ENCODE measurements at regions not wholly inside any gene's neighbourhood (a gene's known extent, or its start where the extent isn't known, plus 50 kb on each side); places are given as distances from the start of the nearest gene placed in this dataset.

DNA sequence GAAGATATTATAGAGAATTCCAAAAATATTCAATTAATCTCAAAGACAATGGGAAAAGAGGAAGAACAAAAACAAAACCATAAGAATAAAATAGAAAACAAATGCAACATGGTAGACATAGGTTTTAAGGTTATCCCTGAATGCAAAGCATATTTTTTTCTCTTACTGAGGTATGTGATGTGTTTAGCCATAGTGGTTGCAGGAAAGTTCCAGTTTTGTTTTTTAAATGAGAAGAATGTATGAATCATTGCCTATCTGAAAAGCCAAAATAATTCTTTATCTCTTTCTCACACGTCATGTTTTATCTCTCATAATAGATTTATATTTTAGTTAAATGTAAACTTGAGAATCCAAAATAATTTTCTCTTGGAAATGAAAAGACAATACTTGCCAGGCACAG lies 2591.7 kb upstream of the PCDH20 start:
- DNase-seq, result no peak
- WGBS, 3 donors, result 2 to 7% (median 4%) methylated on average over 1 of the region's 1 CpG
- H3K27me3 ChIP-seq, result no peaks in the 10 kb centered on the region
- H3K36me3 ChIP-seq, result no peaks in the 10 kb centered on the region
- TF ChIP-seq EP300 (IDR thresholded peaks at IDR 0.05) (no peak), POLR2A (IDR thresholded peaks at IDR 0.05) (no peak)
- TF ChIP-seq, protein P1, sequence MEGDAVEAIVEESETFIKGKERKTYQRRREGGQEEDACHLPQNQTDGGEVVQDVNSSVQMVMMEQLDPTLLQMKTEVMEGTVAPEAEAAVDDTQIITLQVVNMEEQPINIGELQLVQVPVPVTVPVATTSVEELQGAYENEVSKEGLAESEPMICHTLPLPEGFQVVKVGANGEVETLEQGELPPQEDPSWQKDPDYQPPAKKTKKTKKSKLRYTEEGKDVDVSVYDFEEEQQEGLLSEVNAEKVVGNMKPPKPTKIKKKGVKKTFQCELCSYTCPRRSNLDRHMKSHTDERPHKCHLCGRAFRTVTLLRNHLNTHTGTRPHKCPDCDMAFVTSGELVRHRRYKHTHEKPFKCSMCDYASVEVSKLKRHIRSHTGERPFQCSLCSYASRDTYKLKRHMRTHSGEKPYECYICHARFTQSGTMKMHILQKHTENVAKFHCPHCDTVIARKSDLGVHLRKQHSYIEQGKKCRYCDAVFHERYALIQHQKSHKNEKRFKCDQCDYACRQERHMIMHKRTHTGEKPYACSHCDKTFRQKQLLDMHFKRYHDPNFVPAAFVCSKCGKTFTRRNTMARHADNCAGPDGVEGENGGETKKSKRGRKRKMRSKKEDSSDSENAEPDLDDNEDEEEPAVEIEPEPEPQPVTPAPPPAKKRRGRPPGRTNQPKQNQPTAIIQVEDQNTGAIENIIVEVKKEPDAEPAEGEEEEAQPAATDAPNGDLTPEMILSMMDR (IDR thresholded peaks at IDR 0.05), result no peak
- H3K4me3 ChIP-seq, result no peak overlapping the region
- intact Hi-C loops (cut with DNase I), result no loop called here
- no peaks in the 10 kb centered on the region for H3K4me1 ChIP-seq (ENCODE audit: insufficient read depth)
- no peak overlapping the region for H3K27ac ChIP-seq
- H3K9me3 ChIP-seq, result no peaks in the 10 kb centered on the region

DNA sequence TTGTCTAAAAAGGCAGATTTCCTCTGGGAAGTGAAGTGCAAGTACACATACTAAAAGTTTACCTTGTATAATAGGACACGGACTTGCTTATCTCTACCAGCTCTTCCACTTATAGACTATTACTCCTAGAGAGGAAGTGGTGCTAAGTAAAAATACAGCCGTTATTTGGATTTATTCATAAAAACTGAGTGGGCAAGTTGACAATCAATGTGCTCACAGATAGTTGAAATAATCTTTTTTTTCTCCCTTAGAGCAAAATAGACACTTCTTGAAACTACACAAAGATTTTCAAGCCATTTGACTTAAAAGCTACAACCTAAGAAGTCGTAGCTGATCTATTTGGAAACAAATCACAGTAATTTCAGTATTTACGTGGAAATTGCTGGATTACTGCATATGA lies 2584.7 kb upstream of the PCDH20 start:
- no peak for DNase-seq
- WGBS, 3 donors, result 63 to 75% (median 74%) methylated on average over 4 of the region's 4 CpGs
- Histone ChIP-seq H3K27ac (no peak overlapping the region), H3K27me3 (no peaks in the 10 kb centered on the region), H3K4me3 (no peak overlapping the region), H3K9me3 (no peaks in the 10 kb centered on the region), H3K36me3 (no peaks in the 10 kb centered on the region), H3K4me1 (ENCODE audit: insufficient read depth) (no peaks in the 10 kb centered on the region)
- intact Hi-C loops (cut with DNase I), result no loop called here
- no peak for TF ChIP-seq EP300 (IDR thresholded peaks at IDR 0.05)
- TF ChIP-seq, protein P1 (IDR thresholded peaks at IDR 0.05), result no peak
- TF ChIP-seq POLR2A (IDR thresholded peaks at IDR 0.05), result no peak

DNA sequence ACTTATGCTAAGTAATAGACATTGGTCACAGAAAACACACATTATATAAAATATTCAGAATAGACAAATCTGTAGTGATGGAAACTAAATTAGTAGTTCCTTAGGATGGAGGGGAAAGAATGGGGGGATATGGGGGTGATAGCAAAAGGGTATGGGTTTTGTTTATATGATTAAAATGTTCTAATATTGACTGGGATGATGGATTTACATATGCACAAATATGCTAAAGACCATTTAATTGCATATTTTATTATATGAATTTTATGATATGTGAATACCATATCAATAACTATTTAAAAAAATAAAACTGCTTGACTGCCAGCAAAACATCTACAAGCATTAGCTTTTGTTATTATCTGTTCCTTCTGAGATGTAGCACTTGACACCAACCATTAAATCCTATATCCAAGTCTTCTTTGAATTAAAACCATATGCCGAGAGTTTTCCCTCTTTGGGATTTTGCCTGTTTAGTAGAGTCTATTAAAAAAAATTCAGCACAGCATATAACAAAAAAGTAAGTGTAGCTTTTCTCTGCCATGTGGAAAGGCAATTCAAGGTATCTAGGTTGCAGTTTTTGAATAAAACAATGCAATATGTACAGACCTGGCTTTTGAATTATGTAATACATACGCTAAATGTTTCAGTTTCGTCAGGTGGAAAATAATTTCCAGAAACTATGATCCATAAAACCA lies 2584.1 kb upstream of the PCDH20 start:
- Histone ChIP-seq H3K36me3 (no peaks in the 10 kb centered on the region), H3K4me3 (no peak overlapping the region), H3K4me1 (ENCODE audit: insufficient read depth) (no peaks in the 10 kb centered on the region), H3K9me3 (no peaks in the 10 kb centered on the region), H3K27ac (no peak overlapping the region), H3K27me3 (no peaks in the 10 kb centered on the region)
- WGBS, 3 donors, result 87 to 91% (median 90%) methylated on average over 3 of the region's 3 CpGs
- intact Hi-C loops (cut with DNase I), result no loop called here
- TF ChIP-seq, protein P1 (IDR thresholded peaks at IDR 0.05), result no peak
- TF ChIP-seq EP300 (IDR thresholded peaks at IDR 0.05), result no peak
- no peak for TF ChIP-seq POLR2A (IDR thresholded peaks at IDR 0.05)
- DNase-seq, result no peak

DNA sequence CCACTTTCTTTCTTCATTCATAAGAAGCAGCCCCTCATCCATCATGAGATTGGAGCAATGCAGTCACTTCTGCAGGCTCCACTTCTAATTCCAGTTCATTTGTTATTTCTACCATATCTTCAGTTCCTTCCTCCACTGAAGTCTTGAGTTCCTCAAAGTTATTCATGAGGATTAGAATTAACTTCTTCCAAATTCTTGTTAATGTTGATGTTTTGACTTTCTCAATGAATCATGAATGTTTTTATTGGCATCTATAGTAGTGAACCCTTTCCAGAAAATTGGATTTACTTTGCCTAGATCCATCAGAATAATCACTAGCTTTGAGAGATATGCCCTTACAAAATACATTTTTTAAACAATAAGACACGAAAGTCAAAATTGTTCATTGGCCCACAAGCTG lies 2567.7 kb upstream of the PCDH20 start:
- Histone ChIP-seq H3K4me3 (no peak overlapping the region), H3K4me1 (ENCODE audit: insufficient read depth) (no peaks in the 10 kb centered on the region), H3K36me3 (no peaks in the 10 kb centered on the region), H3K27ac (no peak overlapping the region), H3K9me3 (no peaks in the 10 kb centered on the region), H3K27me3 (peaks cover 4% of the 10 kb centered on the region)
- WGBS, 3 donors, result 16 to 43% (median 25%) methylated on average over 1 of the region's 1 CpG
- DNase-seq, result no peak
- TF ChIP-seq POLR2A (IDR thresholded peaks at IDR 0.05) (no peak), EP300 (IDR thresholded peaks at IDR 0.05) (no peak)
- TF ChIP-seq, protein P1 (IDR thresholded peaks at IDR 0.05), result no peak
- intact Hi-C loops (cut with DNase I), result no loop called here

All from ovary (tissue), 7 donors.